ENCODE measurements at regions not wholly inside any gene's neighbourhood (a gene's known extent, or its start where the extent isn't known, plus 50 kb on each side); places are given as distances from the start of the nearest gene placed in this dataset.

DNA sequence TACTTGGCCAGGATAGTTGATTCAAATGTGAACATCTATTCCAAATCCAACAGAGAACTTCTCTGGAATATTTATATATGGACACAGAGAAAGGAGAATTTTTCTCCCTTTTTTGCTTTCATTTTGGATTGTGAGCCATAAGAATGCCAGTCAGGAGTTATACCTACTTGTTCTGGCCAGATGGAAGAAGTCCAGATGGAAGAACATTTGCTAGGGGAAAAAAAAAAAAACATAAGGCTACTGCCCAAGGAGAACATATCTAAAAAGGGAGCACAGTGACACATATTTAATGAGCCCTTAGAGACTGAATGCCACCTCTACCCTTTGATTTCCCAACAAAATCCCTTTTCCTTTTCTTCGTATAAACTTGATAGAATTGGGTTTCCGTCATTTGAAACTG lies 61.7 kb upstream of the PPP2R2B start:
- Histone ChIP-seq H3K4me3 (ENCODE audit: low read length in 2 of 2) (no peak overlapping the region), H3K4ac (ENCODE audit: low read length) (no peak overlapping the region), H4K91ac (ENCODE audit: low read depth, low read length, poor library complexity) (no peak overlapping the region), H3K4me1 (ENCODE audit: control insufficient read depth in 2 of 2, insufficient read depth in 1 of 2, low read depth in 1 of 2, low read length in 2 of 2) (peaks cover 2 to 9% of the 10 kb centered on the region in 2 donors), H3K9me3 (replicated peaks in 1 of 2; ENCODE audit: control insufficient read depth in 2 of 2, insufficient read depth in 1 of 2, low read depth in 1 of 2, low read length in 2 of 2) (no peaks in the 10 kb centered on the region), H3K79me1 (ENCODE audit: low read depth, low read length) (no peaks in the 10 kb centered on the region), H3K18ac (ENCODE audit: low read length) (no peak overlapping the region), H2BK120ac (ENCODE audit: low read depth, low read length) (no peak overlapping the region), H3K23ac (ENCODE audit: low read depth, low read length, poor library complexity) (no peak overlapping the region), H2AK5ac (ENCODE audit: low read depth, low read length) (no peak overlapping the region), H2BK15ac (ENCODE audit: low read length) (no peak overlapping the region), H4K8ac (ENCODE audit: low read depth, low read length) (no peak overlapping the region), H3K14ac (ENCODE audit: low read length) (no peak overlapping the region), H3K27me3 (ENCODE audit: control insufficient read depth in 3 of 3, insufficient read depth in 3 of 3, low read depth in 1 of 3, low read length in 3 of 3) (no peaks in the 10 kb centered on the region), H2BK12ac (ENCODE audit: low read length) (no peak overlapping the region), H3K9ac (ENCODE audit: low read depth, low read length, poor library complexity) (no peak overlapping the region), H2BK5ac (ENCODE audit: low read length) (no peak overlapping the region), H3K4me2 (ENCODE audit: insufficient read depth, low read length, poor library complexity, severe bottlenecking) (no peak overlapping the region), H3K27ac (replicated peaks; ENCODE audit: low read length) (no peak overlapping the region), H3K36me3 (replicated peaks in 1 of 2; ENCODE audit: control insufficient read depth in 2 of 2, insufficient read depth in 2 of 2, low read length in 2 of 2) (no peaks in the 10 kb centered on the region), H2AFZ (ENCODE audit: low read length) (no peak overlapping the region)
- WGBS, 2 donors (ENCODE audit: extremely low coverage in 2 of 2, insufficient read length in 2 of 2, insufficient replicate concordance in 1 of 2) = no CpG with 5 or more reads among the region's 2 CpGs
- no peak for DNase-seq (ENCODE audit: low spot score)

- Histone ChIP-seq H3K9me3 (replicated peaks in 1 of 2; ENCODE audit: control insufficient read depth in 2 of 2, insufficient read depth in 1 of 2, low read depth in 1 of 2, low read length in 2 of 2) (no peaks in the 10 kb centered on the region), H3K14ac (ENCODE audit: low read length) (no peak overlapping the region), H2BK12ac (ENCODE audit: low read length) (no peak overlapping the region), H3K27ac (replicated peaks; ENCODE audit: low read length) (no peak overlapping the region), H3K79me1 (ENCODE audit: low read depth, low read length) (no peaks in the 10 kb centered on the region), H2BK15ac (ENCODE audit: low read length) (no peak overlapping the region), H3K23ac (ENCODE audit: low read depth, low read length, poor library complexity) (no peak overlapping the region), H2BK5ac (ENCODE audit: low read length) (no peak overlapping the region), H3K9ac (ENCODE audit: low read depth, low read length, poor library complexity) (no peak overlapping the region), H3K18ac (ENCODE audit: low read length) (no peak overlapping the region), H3K36me3 (replicated peaks in 1 of 2; ENCODE audit: control insufficient read depth in 2 of 2, insufficient read depth in 2 of 2, low read length in 2 of 2) (no peaks in the 10 kb centered on the region), H4K8ac (ENCODE audit: low read depth, low read length) (no peak overlapping the region), H4K91ac (ENCODE audit: low read depth, low read length, poor library complexity) (no peak overlapping the region), H2BK120ac (ENCODE audit: low read depth, low read length) (no peak overlapping the region), H3K4me1 (ENCODE audit: control insufficient read depth in 2 of 2, insufficient read depth in 1 of 2, low read depth in 1 of 2, low read length in 2 of 2) (peaks cover 2 to 6% of the 10 kb centered on the region in 2 donors), H3K4ac (ENCODE audit: low read length) (no peak overlapping the region), H3K4me2 (ENCODE audit: insufficient read depth, low read length, poor library complexity, severe bottlenecking) (no peak overlapping the region), H3K4me3 (ENCODE audit: low read length in 2 of 2) (no peak overlapping the region), H3K27me3 (ENCODE audit: control insufficient read depth in 3 of 3, insufficient read depth in 3 of 3, low read depth in 1 of 3, low read length in 3 of 3) (no peaks in the 10 kb centered on the region), H2AK5ac (ENCODE audit: low read depth, low read length) (no peak overlapping the region), H2AFZ (ENCODE audit: low read length) (no peak overlapping the region)
- DNase-seq (ENCODE audit: low spot score) = no peak
- WGBS, 2 donors (ENCODE audit: extremely low coverage in 2 of 2, insufficient read length in 2 of 2, insufficient replicate concordance in 1 of 2) = no CpG with 5 or more reads among the region's 3 CpGs
Measured at GRCh38 chr5:146944019-146944418, 65.5 kb upstream of the PPP2R2B start.

- no peak overlapping the region for H3K9ac ChIP-seq (ENCODE audit: low read depth, low read length, poor library complexity)
- no peak overlapping the region for H3K4me2 ChIP-seq (ENCODE audit: insufficient read depth, low read length, poor library complexity, severe bottlenecking)
- H3K4me3 ChIP-seq (ENCODE audit: low read length in 2 of 2) = no peak overlapping the region
- H3K36me3 ChIP-seq (replicated peaks in 1 of 2; ENCODE audit: control insufficient read depth in 2 of 2, insufficient read depth in 2 of 2, low read length in 2 of 2) = no peaks in the 10 kb centered on the region
- no peak overlapping the region for H4K91ac ChIP-seq (ENCODE audit: low read depth, low read length, poor library complexity)
- no peak overlapping the region for H2BK5ac ChIP-seq (ENCODE audit: low read length)
- no peak overlapping the region for H3K27ac ChIP-seq (replicated peaks; ENCODE audit: low read length)
- DNase-seq (ENCODE audit: low spot score) = no peak
- H2AK5ac ChIP-seq (ENCODE audit: low read depth, low read length) = no peak overlapping the region
- WGBS, 2 donors (ENCODE audit: extremely low coverage in 2 of 2, insufficient read length in 2 of 2, insufficient replicate concordance in 1 of 2) = no CpG with 5 or more reads among the region's 4 CpGs
- H2AFZ ChIP-seq (ENCODE audit: low read length) = no peak overlapping the region
- peaks cover 2 to 6% of the 10 kb centered on the region in 2 donors for H3K4me1 ChIP-seq (ENCODE audit: control insufficient read depth in 2 of 2, insufficient read depth in 1 of 2, low read depth in 1 of 2, low read length in 2 of 2)
- no peak overlapping the region for H2BK15ac ChIP-seq (ENCODE audit: low read length)
- no peaks in the 10 kb centered on the region for H3K79me1 ChIP-seq (ENCODE audit: low read depth, low read length)
- H3K9me3 ChIP-seq (replicated peaks in 1 of 2; ENCODE audit: control insufficient read depth in 2 of 2, insufficient read depth in 1 of 2, low read depth in 1 of 2, low read length in 2 of 2) = no peaks in the 10 kb centered on the region
- H3K23ac ChIP-seq (ENCODE audit: low read depth, low read length, poor library complexity) = no peak overlapping the region
- H2BK12ac ChIP-seq (ENCODE audit: low read length) = no peak overlapping the region
- H2BK120ac ChIP-seq (ENCODE audit: low read depth, low read length) = no peak overlapping the region
- H3K18ac ChIP-seq (ENCODE audit: low read length) = no peak overlapping the region
- no peaks in the 10 kb centered on the region for H3K27me3 ChIP-seq (ENCODE audit: control insufficient read depth in 3 of 3, insufficient read depth in 3 of 3, low read depth in 1 of 3, low read length in 3 of 3)
- H3K14ac ChIP-seq (ENCODE audit: low read length) = no peak overlapping the region
- no peak overlapping the region for H3K4ac ChIP-seq (ENCODE audit: low read length)
- H4K8ac ChIP-seq (ENCODE audit: low read depth, low read length) = no peak overlapping the region
Measured at GRCh38 chr5:146944764-146945616, 66.4 kb upstream of the PPP2R2B start.

DNA sequence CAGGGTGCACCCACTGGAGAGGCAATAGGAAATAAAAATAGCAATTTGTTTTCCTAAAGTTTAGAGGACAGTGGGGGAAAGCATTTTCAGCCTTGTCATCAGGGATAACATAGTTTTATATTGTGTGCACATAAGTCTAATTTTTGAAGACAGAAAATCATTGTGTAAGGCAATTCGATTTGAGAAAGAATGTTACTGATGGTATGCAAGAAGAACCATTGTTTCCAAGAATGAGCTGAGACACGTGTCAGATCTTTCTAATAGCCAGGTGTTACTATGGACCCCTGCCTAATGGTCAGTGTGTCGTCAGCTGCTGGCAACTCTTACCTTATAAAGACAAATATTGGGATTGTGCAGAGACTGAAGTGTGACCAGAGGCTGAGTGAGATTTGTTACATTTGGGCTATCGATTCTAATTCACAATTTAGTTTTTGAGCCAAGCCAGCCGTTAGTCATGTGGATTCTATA lies 67.1 kb upstream of the PPP2R2B start:
- H3K18ac ChIP-seq (ENCODE audit: low read length) = no peak overlapping the region
- WGBS, 2 donors (ENCODE audit: extremely low coverage in 2 of 2, insufficient read length in 2 of 2, insufficient replicate concordance in 1 of 2) = no CpG with 5 or more reads among the region's 5 CpGs

More for the DNA sequence above, 67.1 kb upstream of the PPP2R2B start:
- DNase-seq (ENCODE audit: low spot score) = no peak
- H3K23ac ChIP-seq (ENCODE audit: low read depth, low read length, poor library complexity) = no peak overlapping the region
- no peak overlapping the region for H3K4me2 ChIP-seq (ENCODE audit: insufficient read depth, low read length, poor library complexity, severe bottlenecking)
- no peak overlapping the region for H4K8ac ChIP-seq (ENCODE audit: low read depth, low read length)
- H2BK120ac ChIP-seq (ENCODE audit: low read depth, low read length) = no peak overlapping the region
- H3K79me1 ChIP-seq (ENCODE audit: low read depth, low read length) = no peaks in the 10 kb centered on the region
- H2BK15ac ChIP-seq (ENCODE audit: low read length) = no peak overlapping the region
- peaks cover 2 to 6% of the 10 kb centered on the region in 2 donors for H3K4me1 ChIP-seq (ENCODE audit: control insufficient read depth in 2 of 2, insufficient read depth in 1 of 2, low read depth in 1 of 2, low read length in 2 of 2)
- H3K14ac ChIP-seq (ENCODE audit: low read length) = no peak overlapping the region
- H3K9me3 ChIP-seq (replicated peaks in 1 of 2; ENCODE audit: control insufficient read depth in 2 of 2, insufficient read depth in 1 of 2, low read depth in 1 of 2, low read length in 2 of 2) = no peaks in the 10 kb centered on the region
- no peak overlapping the region for H3K4me3 ChIP-seq (ENCODE audit: low read length in 2 of 2)
- no peak overlapping the region for H2AFZ ChIP-seq (ENCODE audit: low read length)
- no peaks in the 10 kb centered on the region for H3K27me3 ChIP-seq (ENCODE audit: control insufficient read depth in 3 of 3, insufficient read depth in 3 of 3, low read depth in 1 of 3, low read length in 3 of 3)
- no peak overlapping the region for H2BK5ac ChIP-seq (ENCODE audit: low read length)
- no peak overlapping the region for H4K91ac ChIP-seq (ENCODE audit: low read depth, low read length, poor library complexity)
- H2AK5ac ChIP-seq (ENCODE audit: low read depth, low read length) = no peak overlapping the region
- H3K36me3 ChIP-seq (replicated peaks in 1 of 2; ENCODE audit: control insufficient read depth in 2 of 2, insufficient read depth in 2 of 2, low read length in 2 of 2) = no peaks in the 10 kb centered on the region
- no peak overlapping the region for H2BK12ac ChIP-seq (ENCODE audit: low read length)
- H3K27ac ChIP-seq (replicated peaks; ENCODE audit: low read length) = no peak overlapping the region
- H3K4ac ChIP-seq (ENCODE audit: low read length) = no peak overlapping the region
- H3K9ac ChIP-seq (ENCODE audit: low read depth, low read length, poor library complexity) = no peak overlapping the region

All from neuronal stem cell (in vitro differentiated cells).